IMR-90 (cell line): ENCODE measurements at regions not wholly inside any gene's neighbourhood (a gene's known extent, or its start where the extent isn't known, plus 50 kb on each side); places are given as distances from the start of the nearest gene placed in this dataset.

ENCODE experiments used
- ATAC-seq: fragments of 200-7000 bp; cut with Tn5 transposase; 2 replicates; pipeline ENCODE4 v1.9.1; 2020; ENCODE audit warnings: low read depth, mild to moderate bottlenecking, moderate library complexity
- BruUV-seq: library from RNA; stranded (reverse); fragments of 400-500 nt; replicated peaks from 2 replicates; lab custom pipeline; 2021; lab: Mats Ljungman, UMichigan
- CTCF ChIA-PET: fragments of 300-600 bp; formaldehyde crosslinking; extraction: SDS; loops from one replicate; lab custom pipeline; 2021; ENCODE audit warnings: antibody characterized with exemption; lab: Yijun Ruan, JAX
- POLR2A ChIA-PET: fragments of 300-600 bp; sonication (Branson Sonifier 250); formaldehyde crosslinking; loops from one replicate; lab custom pipeline; 2022; ENCODE audit warnings: antibody characterized with exemption; ENCODE audit not compliant: unreplicated experiment; lab: Charles Lee
- DNase-seq: peaks from one replicate; pipeline ENCODE4 v3.0.0; 2013
- H2AFZ ChIP-seq: replicated peaks from 2 replicates; pipeline ENCODE3; 2013; ENCODE audit warnings: low read length, mild to moderate bottlenecking; ENCODE audit not compliant: poor library complexity
- H2AK5ac ChIP-seq: 2 replicates; pipeline ENCODE4 v1.6.1; 2013; ENCODE audit warnings: low read depth, low read length, inconsistent platforms
- H2AK9ac ChIP-seq: replicated peaks from 2 replicates; pipeline ENCODE3; 2013; ENCODE audit warnings: mild to moderate bottlenecking, low read depth, low read length, moderate library complexity; ENCODE audit not compliant: poor library complexity
- H2BK120ac ChIP-seq: 2 replicates; pipeline ENCODE4 v1.6.1; 2013; ENCODE audit warnings: low read depth, low read length, inconsistent platforms
- H2BK15ac ChIP-seq: 3 replicates; pipeline ENCODE4 v1.6.1; 2013; ENCODE audit warnings: low read depth, low read length, inconsistent platforms
- H2BK20ac ChIP-seq: 2 replicates; pipeline ENCODE4 v1.6.1; 2013; ENCODE audit warnings: low read depth, mild to moderate bottlenecking, inconsistent platforms, low read length, moderate library complexity
- H2BK5ac ChIP-seq: 2 replicates; pipeline ENCODE4 v1.6.1; 2013; ENCODE audit warnings: mild to moderate bottlenecking, low read depth, low read length, inconsistent platforms; ENCODE audit not compliant: poor library complexity, severe bottlenecking
- H3K14ac ChIP-seq: replicated peaks from 2 replicates; pipeline ENCODE4 v1.6.1; 2013; ENCODE audit warnings: low read depth, low read length, inconsistent platforms
- H3K18ac ChIP-seq: 2 replicates; pipeline ENCODE4 v1.6.1; 2013; ENCODE audit warnings: low read depth, low read length, control low read depth
- H3K23ac ChIP-seq: 2 replicates; pipeline ENCODE4 v1.6.1; 2013; ENCODE audit warnings: low read depth, low read length, inconsistent platforms
- H3K27ac ChIP-seq: 2 replicates; pipeline ENCODE4 v1.5.1; 2013; ENCODE audit warnings: mild to moderate bottlenecking, control low read depth, low read length; ENCODE audit not compliant: insufficient read depth
- H3K27me3 ChIP-seq: 2 replicates; pipeline ENCODE4 v1.6.1; 2013; ENCODE audit warnings: low read length; ENCODE audit not compliant: control insufficient read depth, insufficient read depth
- H3K36me3 ChIP-seq: 2 replicates; pipeline ENCODE4 v1.6.1; 2013; ENCODE audit warnings: low read length, mixed read lengths; ENCODE audit not compliant: control insufficient read depth, insufficient read depth
- H3K4ac ChIP-seq: 2 replicates; pipeline ENCODE4 v1.6.1; 2013; ENCODE audit warnings: low read depth, low read length, inconsistent platforms
- H3K4me1 ChIP-seq: 2 replicates; pipeline ENCODE4 v1.6.1; 2013; ENCODE audit warnings: low read length, mixed read lengths; ENCODE audit not compliant: control insufficient read depth, insufficient read depth
- H3K4me2 ChIP-seq: 2 replicates; pipeline ENCODE4 v1.6.1; 2013; ENCODE audit warnings: low read depth, mild to moderate bottlenecking, control low read depth, low read length, moderate library complexity
- H3K4me3 ChIP-seq: 2 replicates; pipeline ENCODE4 v1.5.1; 2013; ENCODE audit warnings: low read depth, mild to moderate bottlenecking, control low read depth, low read length, moderate library complexity; ENCODE audit not compliant: insufficient read depth
- H3K56ac ChIP-seq: 2 replicates; pipeline ENCODE4 v1.6.1; 2013; ENCODE audit warnings: low read length, inconsistent platforms; ENCODE audit not compliant: insufficient read depth; ENCODE audit errors: extremely low read depth
- H3K79me1 ChIP-seq, 2 experiments: 2 replicates each; pipeline ENCODE4 v1.6.1; 2013; ENCODE audit warnings: low read length in 2 of 2, inconsistent platforms in 1 of 2, low read depth in 1 of 2
- H3K9ac ChIP-seq: 2 replicates; pipeline ENCODE4 v1.6.1; 2013; ENCODE audit warnings: low read depth, low read length, control low read depth
- H3K9me1 ChIP-seq: 2 replicates; pipeline ENCODE4 v1.6.1; 2013; ENCODE audit warnings: low read length, inconsistent platforms; ENCODE audit not compliant: insufficient read depth
- H3K9me3 ChIP-seq: 2 replicates; pipeline ENCODE4 v1.6.1; 2013; ENCODE audit warnings: low read length; ENCODE audit not compliant: control insufficient read depth, insufficient read depth
- H4K20me1 ChIP-seq: 2 replicates; pipeline ENCODE4 v1.6.1; 2013; ENCODE audit warnings: low read length, inconsistent platforms; ENCODE audit not compliant: insufficient read depth
- H4K5ac ChIP-seq: 2 replicates; pipeline ENCODE4 v1.6.1; 2013; ENCODE audit warnings: mild to moderate bottlenecking, low read depth, low read length, control low read depth
- H4K8ac ChIP-seq, 2 experiments: 2 replicates each; pipeline ENCODE4 v1.6.1; 2013; ENCODE audit warnings: low read depth in 2 of 2, low read length in 2 of 2, control low read depth in 1 of 2, inconsistent platforms in 1 of 2
- H4K91ac ChIP-seq: 2 replicates; pipeline ENCODE4 v1.6.1; 2013; ENCODE audit warnings: low read depth, low read length, inconsistent platforms; ENCODE audit not compliant: insufficient read depth
- BHLHE40 ChIP-seq: fragments of 150-350 bp; IDR thresholded peaks from 2 replicates; pipeline ENCODE4 v1.6.1; 2016; ENCODE audit warnings: mild to moderate bottlenecking, low read depth, low read length
- CHD1 ChIP-seq: IDR thresholded peaks from 2 replicates; pipeline ENCODE4 v1.6.1; 2012; ENCODE audit warnings: low read depth, low read length, improper control_type of control experiment
- FOS ChIP-seq: fragments of 150-350 bp; IDR thresholded peaks from 2 replicates; pipeline ENCODE4 v1.6.1; 2016; ENCODE audit warnings: low read depth, low read length
- MXI1 ChIP-seq: IDR thresholded peaks from 2 replicates; pipeline ENCODE4 v1.6.1; 2012; ENCODE audit warnings: low read depth, mild to moderate bottlenecking, low read length, moderate library complexity, borderline replicate concordance
- NFE2L2 ChIP-seq: fragments of 150-350 bp; IDR thresholded peaks from 2 replicates; pipeline ENCODE4 v1.6.1; 2016; ENCODE audit warnings: low read depth, mild to moderate bottlenecking, low read length
- POLR2A ChIP-seq: IDR thresholded peaks from 2 replicates; pipeline ENCODE4 v1.6.1; 2012; ENCODE audit warnings: mild to moderate bottlenecking, low read depth, low read length
- RAD21 ChIP-seq: IDR thresholded peaks from 2 replicates; pipeline ENCODE4 v1.6.1; 2012; ENCODE audit warnings: low read length, improper control_type of control experiment
- RCOR1 ChIP-seq: IDR thresholded peaks from 2 replicates; pipeline ENCODE4 v1.6.1; 2012; ENCODE audit warnings: mild to moderate bottlenecking, low read length, improper control_type of control experiment; ENCODE audit not compliant: insufficient replicate concordance
- RFX5 ChIP-seq: IDR thresholded peaks from 2 replicates; pipeline ENCODE4 v1.8.0; 2012; ENCODE audit warnings: low read depth, mild to moderate bottlenecking, low read length, moderate library complexity
- SMC3 ChIP-seq: fragments of 150-350 bp; IDR thresholded peaks from 2 replicates; pipeline ENCODE4 v1.6.1; 2016; ENCODE audit warnings: low read depth, mild to moderate bottlenecking, antibody characterized with exemption, low read length, moderate library complexity
- WGBS, 2 experiments: methylation state at CpG; one replicate each; pipeline versions ENCODE4 v1.1.5 to v1.1.7; 2013; ENCODE audit warnings: missing lambda C conversion rate in 2 of 2; ENCODE audit not compliant: insufficient read length in 1 of 2; ENCODE audit errors: extremely low coverage in 2 of 2; 5-methylcytosine and 5-hydroxymethylcytosine counted together
- dilution Hi-C: fragments of 300-500 bp; cut with HindIII; formaldehyde crosslinking; loops from one replicate; pipeline ENCODE4 v1.14.3; 2018; ENCODE audit warnings: low sequenced_read_pairs; ENCODE audit not compliant: unreplicated experiment
- in situ Hi-C: fragments of 300-500 bp; cut with MboI; formaldehyde crosslinking; loops from 3 replicates; pipeline ENCODE4 v1.14.3; 2019; ENCODE audit warnings: low sequenced_read_pairs, inconsistent platforms, mixed read lengths
- intact Hi-C: fragments of 100-400 bp; cut with micrococcal nuclease; formaldehyde crosslinking; loops from 2 replicates; pipeline ENCODE4 v1.10.0; 2022
- TF ChIP-seq, protein P1 (sequence below): fragments of 150-350 bp; IDR thresholded peaks from 2 replicates; pipeline ENCODE4 v1.6.1; 2017; ENCODE audit warnings: mild to moderate bottlenecking, antibody characterized with exemption, low read length, low read depth
- TF ChIP-seq, protein P2 (sequence below): conservative IDR thresholded peaks from 2 replicates; pipeline ENCODE4 v1.5.1; 2012; ENCODE audit warnings: mild to moderate bottlenecking, low read depth, low read length, improper control_type of control experiment
- TF ChIP-seq, protein P3 (sequence below): fragments of 150-350 bp; IDR thresholded peaks from 2 replicates; pipeline ENCODE4 v1.6.1; 2016; ENCODE audit warnings: low read depth, mild to moderate bottlenecking, low read length, moderate library complexity, borderline replicate concordance

DNA sequence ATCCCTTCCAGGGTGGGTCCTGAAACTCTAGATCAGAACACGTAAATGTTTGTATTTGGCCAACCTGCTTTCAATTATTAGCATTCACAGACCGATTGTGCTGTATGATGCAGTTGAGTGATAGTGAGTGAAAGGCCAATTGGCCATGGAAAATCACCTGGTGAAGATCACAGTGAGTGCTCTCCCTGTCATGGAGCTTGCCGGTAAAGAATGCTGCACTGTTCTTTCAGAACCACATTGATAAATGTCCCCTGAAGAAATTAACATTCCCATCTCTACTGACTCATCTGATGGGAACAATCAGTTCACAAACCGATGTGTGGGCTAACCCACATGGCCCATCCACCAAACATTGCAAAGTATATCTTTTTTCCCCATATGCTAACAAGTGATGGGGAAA is 324.8 kb upstream of the TBL1XR1 start:
- no peak for TF ChIP-seq MXI1
- TF ChIP-seq RCOR1, result no peak
- TF ChIP-seq, protein P1, sequence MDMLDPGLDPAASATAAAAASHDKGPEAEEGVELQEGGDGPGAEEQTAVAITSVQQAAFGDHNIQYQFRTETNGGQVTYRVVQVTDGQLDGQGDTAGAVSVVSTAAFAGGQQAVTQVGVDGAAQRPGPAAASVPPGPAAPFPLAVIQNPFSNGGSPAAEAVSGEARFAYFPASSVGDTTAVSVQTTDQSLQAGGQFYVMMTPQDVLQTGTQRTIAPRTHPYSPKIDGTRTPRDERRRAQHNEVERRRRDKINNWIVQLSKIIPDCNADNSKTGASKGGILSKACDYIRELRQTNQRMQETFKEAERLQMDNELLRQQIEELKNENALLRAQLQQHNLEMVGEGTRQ, result no peak
- no peak for TF ChIP-seq BHLHE40
- TF ChIP-seq SMC3, result no peak
- TF ChIP-seq RAD21, result no peak
- no peak for TF ChIP-seq FOS
- TF ChIP-seq, protein P2, sequence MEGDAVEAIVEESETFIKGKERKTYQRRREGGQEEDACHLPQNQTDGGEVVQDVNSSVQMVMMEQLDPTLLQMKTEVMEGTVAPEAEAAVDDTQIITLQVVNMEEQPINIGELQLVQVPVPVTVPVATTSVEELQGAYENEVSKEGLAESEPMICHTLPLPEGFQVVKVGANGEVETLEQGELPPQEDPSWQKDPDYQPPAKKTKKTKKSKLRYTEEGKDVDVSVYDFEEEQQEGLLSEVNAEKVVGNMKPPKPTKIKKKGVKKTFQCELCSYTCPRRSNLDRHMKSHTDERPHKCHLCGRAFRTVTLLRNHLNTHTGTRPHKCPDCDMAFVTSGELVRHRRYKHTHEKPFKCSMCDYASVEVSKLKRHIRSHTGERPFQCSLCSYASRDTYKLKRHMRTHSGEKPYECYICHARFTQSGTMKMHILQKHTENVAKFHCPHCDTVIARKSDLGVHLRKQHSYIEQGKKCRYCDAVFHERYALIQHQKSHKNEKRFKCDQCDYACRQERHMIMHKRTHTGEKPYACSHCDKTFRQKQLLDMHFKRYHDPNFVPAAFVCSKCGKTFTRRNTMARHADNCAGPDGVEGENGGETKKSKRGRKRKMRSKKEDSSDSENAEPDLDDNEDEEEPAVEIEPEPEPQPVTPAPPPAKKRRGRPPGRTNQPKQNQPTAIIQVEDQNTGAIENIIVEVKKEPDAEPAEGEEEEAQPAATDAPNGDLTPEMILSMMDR, result no peak
- TF ChIP-seq, protein P3, sequence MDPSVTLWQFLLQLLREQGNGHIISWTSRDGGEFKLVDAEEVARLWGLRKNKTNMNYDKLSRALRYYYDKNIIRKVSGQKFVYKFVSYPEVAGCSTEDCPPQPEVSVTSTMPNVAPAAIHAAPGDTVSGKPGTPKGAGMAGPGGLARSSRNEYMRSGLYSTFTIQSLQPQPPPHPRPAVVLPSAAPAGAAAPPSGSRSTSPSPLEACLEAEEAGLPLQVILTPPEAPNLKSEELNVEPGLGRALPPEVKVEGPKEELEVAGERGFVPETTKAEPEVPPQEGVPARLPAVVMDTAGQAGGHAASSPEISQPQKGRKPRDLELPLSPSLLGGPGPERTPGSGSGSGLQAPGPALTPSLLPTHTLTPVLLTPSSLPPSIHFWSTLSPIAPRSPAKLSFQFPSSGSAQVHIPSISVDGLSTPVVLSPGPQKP, result no peak
- no peak for TF ChIP-seq NFE2L2
- no peak for TF ChIP-seq RFX5
- TF ChIP-seq CHD1, result no peak
- no peak for TF ChIP-seq POLR2A
- 100% methylated on average over 2 of the region's 4 CpGs; no CpG with 5 or more reads in 1 of the 2 experiments for WGBS, 2 experiments
- no peak overlapping the region; the same call in 2 of the 3 replicates for H2BK15ac ChIP-seq
- no peaks in the 10 kb centered on the region for H3K79me1 ChIP-seq
- POLR2A ChIA-PET, result no interaction called here
- no peak overlapping the region for H2BK20ac ChIP-seq
- peaks cover 5% of the 10 kb centered on the region; the same call in 1 of the 2 replicates for H3K4me1 ChIP-seq
- CTCF ChIA-PET, result no interaction called here
- no peak for ATAC-seq
- no peaks in the 10 kb centered on the region for H3K9me1 ChIP-seq
- DNase-seq, result no peak
- H3K4ac ChIP-seq, result no peak overlapping the region
- no peaks in the 10 kb centered on the region for H3K36me3 ChIP-seq
- H2BK5ac ChIP-seq, result no peak overlapping the region
- no TSS peak for BruUV-seq
- no peak overlapping the region for H3K4me3 ChIP-seq
- in situ Hi-C loops, result no loop called here
- H4K91ac ChIP-seq, result no peak overlapping the region
- no peak overlapping the region for H3K4me2 ChIP-seq
- no peak overlapping the region for H2AK9ac ChIP-seq
- H4K20me1 ChIP-seq, result no peaks in the 10 kb centered on the region
- H3K14ac ChIP-seq, result no peak overlapping the region
- no peak overlapping the region for H4K5ac ChIP-seq
- H3K56ac ChIP-seq, result no peak overlapping the region
- no peak overlapping the region for H3K18ac ChIP-seq
- H2BK120ac ChIP-seq, result no peak overlapping the region
- peaks cover 4% of the 10 kb centered on the region; the same call in 1 of the 2 replicates for H3K9me3 ChIP-seq
- H2AK5ac ChIP-seq, result no peak overlapping the region
- dilution Hi-C loops, result no loop called here
- H4K8ac ChIP-seq, result no peak overlapping the region
- no peak overlapping the region for H3K9ac ChIP-seq
- no peak overlapping the region for H2AFZ ChIP-seq
- no peak overlapping the region for H3K23ac ChIP-seq
- H3K27me3 ChIP-seq, result no peaks in the 10 kb centered on the region
- intact Hi-C loops, result no loop called here
- no peak overlapping the region for H3K27ac ChIP-seq
